ENCODE measurements at regions not wholly inside any gene's neighbourhood (a gene's known extent, or its start where the extent isn't known, plus 50 kb on each side); places are given as distances from the start of the nearest gene placed in this dataset.
"Not testable (repeated sequence)": the region's sequence is repeated elsewhere in the genome, so short reads cannot be mapped to it uniquely, and the experiment has no call there.

- Histone ChIP-seq H3K9ac (ENCODE audit: low read depth, low read length) (no peak overlapping the region), H3K4me3 (ENCODE audit: low read length) (no peak overlapping the region), H3K27me3 (ENCODE audit: control insufficient read depth, insufficient read depth, low read length) (peaks cover 44% of the 10 kb centered on the region), H3K36me3 (ENCODE audit: insufficient read depth, low read length) (no peaks in the 10 kb centered on the region), H3K4me2 (ENCODE audit: low read length) (no peak overlapping the region), H3K4me1 (ENCODE audit: control insufficient read depth, insufficient read depth, low read length) (no peaks in the 10 kb centered on the region), H3K9me3 (replicated peaks; ENCODE audit: low read length) (no peaks in the 10 kb centered on the region)
Measured at GRCh38 chr2:236993286-236993685, 92.4 kb upstream of the COPS8 start.

- H3K4me1 ChIP-seq (ENCODE audit: control insufficient read depth, insufficient read depth, low read length) = no peaks in the 10 kb centered on the region
- no peaks in the 10 kb centered on the region for H3K9me3 ChIP-seq (replicated peaks; ENCODE audit: low read length)
- no peak overlapping the region for H3K4me2 ChIP-seq (ENCODE audit: low read length)
- no peaks in the 10 kb centered on the region for H3K36me3 ChIP-seq (ENCODE audit: insufficient read depth, low read length)
- H3K27me3 ChIP-seq (ENCODE audit: control insufficient read depth, insufficient read depth, low read length) = peaks cover 33% of the 10 kb centered on the region
- H3K9ac ChIP-seq (ENCODE audit: low read depth, low read length) = no peak overlapping the region
- H3K4me3 ChIP-seq (ENCODE audit: low read length) = no peak overlapping the region
Measured at GRCh38 chr2:236994361-236994760, 91.3 kb upstream of the COPS8 start.

DNA sequence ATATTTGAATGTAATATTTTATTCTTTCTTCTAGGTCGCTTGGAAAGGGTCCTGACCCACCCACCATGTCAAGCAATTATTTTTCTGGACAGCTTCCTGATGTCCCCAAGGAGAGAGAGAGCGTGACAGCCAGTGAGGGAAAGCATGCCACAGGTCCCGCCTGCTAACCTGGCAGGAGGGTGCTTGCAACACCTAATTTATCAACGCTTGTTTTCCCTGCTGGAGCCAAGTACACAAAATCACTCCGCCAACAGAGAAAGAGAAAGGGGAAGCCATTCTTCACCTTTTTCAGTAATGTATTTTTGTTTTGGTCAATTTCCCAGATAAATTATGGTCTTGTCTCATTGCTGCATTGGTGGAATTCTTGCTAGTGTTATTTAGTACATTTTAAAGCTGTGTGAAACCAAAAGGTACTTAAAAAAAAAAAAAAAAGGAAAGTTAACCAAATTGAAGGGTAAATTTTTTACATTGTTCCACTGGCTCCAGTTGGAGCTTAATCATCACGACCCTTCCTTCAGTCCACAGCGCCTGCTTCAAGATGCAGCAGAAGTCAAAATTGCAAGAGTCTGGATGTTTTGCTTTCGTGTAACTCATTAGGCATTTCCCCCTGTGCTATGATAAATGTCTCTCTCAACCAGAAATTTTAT is 88.5 kb upstream of the COPS8 start:
- no peak overlapping the region for H3K9ac ChIP-seq (ENCODE audit: low read depth, low read length)
- H3K4me2 ChIP-seq (ENCODE audit: low read length) = no peak overlapping the region
- H3K27me3 ChIP-seq (ENCODE audit: control insufficient read depth, insufficient read depth, low read length) = peaks cover 21% of the 10 kb centered on the region
- no peak overlapping the region for H3K4me3 ChIP-seq (ENCODE audit: low read length)
- no peaks in the 10 kb centered on the region for H3K36me3 ChIP-seq (ENCODE audit: insufficient read depth, low read length)
- no peaks in the 10 kb centered on the region for H3K4me1 ChIP-seq (ENCODE audit: control insufficient read depth, insufficient read depth, low read length)
- no peaks in the 10 kb centered on the region for H3K9me3 ChIP-seq (replicated peaks; ENCODE audit: low read length)

DNA sequence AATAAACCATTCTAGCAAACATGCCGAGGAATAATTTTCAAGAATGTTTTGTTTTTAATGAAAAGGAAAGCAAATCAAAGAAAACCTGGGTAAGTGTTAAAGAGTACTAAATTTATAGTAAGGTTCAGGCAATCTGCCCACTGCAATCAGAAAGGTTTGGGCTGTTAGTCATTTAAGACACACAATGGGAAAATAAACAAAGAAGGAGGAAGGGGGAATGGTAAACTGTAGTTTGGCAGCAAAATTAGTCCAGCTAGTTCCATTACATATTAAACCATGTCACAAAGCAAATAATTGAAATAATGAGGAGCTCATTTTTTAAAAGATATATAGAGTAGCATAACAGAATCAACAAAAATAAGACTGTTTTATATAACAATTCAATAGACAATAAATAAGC is 87.5 kb upstream of the COPS8 start:
- Histone ChIP-seq H3K27me3 (ENCODE audit: control insufficient read depth, insufficient read depth, low read length) (peaks cover 16% of the 10 kb centered on the region), H3K36me3 (ENCODE audit: insufficient read depth, low read length) (no peaks in the 10 kb centered on the region), H3K9me3 (replicated peaks; ENCODE audit: low read length) (no peaks in the 10 kb centered on the region), H3K4me1 (ENCODE audit: control insufficient read depth, insufficient read depth, low read length) (no peaks in the 10 kb centered on the region), H3K4me3 (ENCODE audit: low read length) (no peak overlapping the region), H3K9ac (ENCODE audit: low read depth, low read length) (no peak overlapping the region), H3K4me2 (ENCODE audit: low read length) (no peak overlapping the region)

DNA sequence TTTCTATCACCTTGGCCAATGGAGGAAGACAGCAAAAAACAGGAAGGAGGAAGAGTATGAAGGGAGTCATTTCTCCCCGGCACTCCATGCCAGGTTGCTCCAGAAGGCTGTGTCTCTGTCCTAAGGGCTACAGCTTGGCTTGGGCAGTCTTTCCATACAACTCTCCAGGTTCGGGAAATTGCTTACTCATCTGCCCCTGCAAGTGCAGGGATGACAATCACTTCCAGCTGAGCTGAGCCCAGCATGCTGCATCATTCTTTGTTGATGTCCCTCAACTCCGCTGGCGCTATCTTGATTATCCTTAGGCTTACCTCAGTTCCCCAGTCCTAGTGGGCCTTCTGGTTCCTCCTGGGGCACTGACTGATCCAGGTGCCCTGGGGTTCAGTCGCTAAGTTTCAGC is 86.9 kb upstream of the COPS8 start:
- Histone ChIP-seq H3K27me3 (ENCODE audit: control insufficient read depth, insufficient read depth, low read length) (peaks cover 16% of the 10 kb centered on the region), H3K4me2 (ENCODE audit: low read length) (no peak overlapping the region), H3K9me3 (replicated peaks; ENCODE audit: low read length) (no peaks in the 10 kb centered on the region), H3K9ac (ENCODE audit: low read depth, low read length) (no peak overlapping the region), H3K4me1 (ENCODE audit: control insufficient read depth, insufficient read depth, low read length) (no peaks in the 10 kb centered on the region), H3K36me3 (ENCODE audit: insufficient read depth, low read length) (no peaks in the 10 kb centered on the region), H3K4me3 (ENCODE audit: low read length) (no peak overlapping the region)

DNA sequence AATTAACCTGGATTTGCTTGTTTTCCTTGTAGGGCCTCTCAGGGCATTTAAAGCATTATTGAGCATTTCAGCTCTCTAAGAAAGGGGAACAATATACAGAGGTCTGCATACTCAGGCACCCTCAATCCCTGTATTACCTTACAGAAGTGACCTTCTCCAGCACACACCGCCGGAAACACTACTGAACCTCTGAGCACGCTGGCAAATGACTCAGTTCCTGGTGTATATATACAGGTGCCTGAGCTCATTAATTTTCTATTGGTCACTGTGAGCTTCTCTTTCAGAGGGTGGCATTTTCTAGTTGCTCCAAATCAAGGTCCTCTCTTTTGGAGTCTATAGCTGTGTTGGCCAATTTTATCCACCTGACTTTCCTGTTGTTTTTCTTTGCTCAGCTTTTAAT is 85.2 kb upstream of the COPS8 start:
- H3K9ac ChIP-seq (ENCODE audit: low read depth, low read length) = no peak overlapping the region
- no peak overlapping the region for H3K4me3 ChIP-seq (ENCODE audit: low read length)
- H3K9me3 ChIP-seq (replicated peaks; ENCODE audit: low read length) = no peaks in the 10 kb centered on the region
- no peak overlapping the region for H3K4me2 ChIP-seq (ENCODE audit: low read length)
- H3K27me3 ChIP-seq (ENCODE audit: control insufficient read depth, insufficient read depth, low read length) = peaks cover 16% of the 10 kb centered on the region
- no peaks in the 10 kb centered on the region for H3K36me3 ChIP-seq (ENCODE audit: insufficient read depth, low read length)
- no peaks in the 10 kb centered on the region for H3K4me1 ChIP-seq (ENCODE audit: control insufficient read depth, insufficient read depth, low read length)

GRCh38 chr2:237005341-237005740 is 80.3 kb upstream of the COPS8 start:
- not testable (repeated sequence) for H3K4me1 ChIP-seq (ENCODE audit: control insufficient read depth, insufficient read depth, low read length); H3K4me3 ChIP-seq (ENCODE audit: low read length); H3K9me3 ChIP-seq (replicated peaks; ENCODE audit: low read length); H3K36me3 ChIP-seq (ENCODE audit: insufficient read depth, low read length); H3K27me3 ChIP-seq (ENCODE audit: control insufficient read depth, insufficient read depth, low read length); H3K4me2 ChIP-seq (ENCODE audit: low read length); H3K9ac ChIP-seq (ENCODE audit: low read depth, low read length)

- H3K4me3 ChIP-seq (ENCODE audit: low read length) = no peak overlapping the region
- peaks cover 4% of the 10 kb centered on the region for H3K27me3 ChIP-seq (ENCODE audit: control insufficient read depth, insufficient read depth, low read length)
- H3K36me3 ChIP-seq (ENCODE audit: insufficient read depth, low read length) = no peaks in the 10 kb centered on the region
- no peak overlapping the region for H3K4me2 ChIP-seq (ENCODE audit: low read length)
- no peaks in the 10 kb centered on the region for H3K9me3 ChIP-seq (replicated peaks; ENCODE audit: low read length)
- H3K4me1 ChIP-seq (ENCODE audit: control insufficient read depth, insufficient read depth, low read length) = no peaks in the 10 kb centered on the region
- no peak overlapping the region for H3K9ac ChIP-seq (ENCODE audit: low read depth, low read length)
Measured at GRCh38 chr2:237011206-237011795, 74.4 kb upstream of the COPS8 start.

- Histone ChIP-seq H3K4me3 (ENCODE audit: low read length) (no peak overlapping the region), H3K4me2 (ENCODE audit: low read length) (no peak overlapping the region), H3K4me1 (ENCODE audit: control insufficient read depth, insufficient read depth, low read length) (no peaks in the 10 kb centered on the region), H3K9ac (ENCODE audit: low read depth, low read length) (no peak overlapping the region), H3K9me3 (replicated peaks; ENCODE audit: low read length) (no peaks in the 10 kb centered on the region), H3K27me3 (ENCODE audit: control insufficient read depth, insufficient read depth, low read length) (peaks cover 4% of the 10 kb centered on the region), H3K36me3 (ENCODE audit: insufficient read depth, low read length) (no peaks in the 10 kb centered on the region)
Measured at GRCh38 chr2:237012004-237012403, 73.7 kb upstream of the COPS8 start.

DNA sequence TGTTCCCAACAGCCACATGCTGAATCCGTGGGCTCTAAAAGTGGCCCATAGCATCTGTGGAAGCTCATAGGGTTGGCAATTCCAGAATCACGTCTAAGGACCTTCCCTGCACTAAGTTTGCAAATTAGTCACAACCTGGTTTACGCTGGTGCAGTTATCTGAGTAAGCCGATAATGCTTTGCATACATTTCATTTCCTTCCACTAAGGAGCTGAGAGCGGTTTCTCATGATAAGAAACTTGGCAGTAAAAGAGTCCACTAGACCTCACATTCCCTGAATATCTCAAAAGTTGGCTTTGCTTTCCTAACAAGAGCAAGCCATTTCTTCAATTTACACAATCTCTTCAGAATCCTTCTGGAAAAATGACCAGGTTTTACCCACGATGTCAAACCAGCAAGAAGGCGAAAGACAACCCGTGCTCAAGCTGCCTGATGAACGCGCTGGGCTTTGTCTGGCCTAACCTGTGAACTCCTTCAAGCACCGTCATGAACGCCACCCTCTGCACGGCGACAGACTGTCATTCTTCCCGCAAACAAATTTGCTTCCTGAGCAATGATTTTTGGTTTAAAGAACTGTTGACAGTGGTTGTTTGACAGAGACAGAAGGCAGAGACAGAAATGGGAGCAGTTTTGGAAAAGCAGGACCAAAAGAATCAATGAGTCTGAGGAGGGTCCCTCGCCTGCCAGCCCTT is 73.0 kb upstream of the COPS8 start:
- Histone ChIP-seq H3K4me3 (ENCODE audit: low read length) (no peak overlapping the region), H3K9ac (ENCODE audit: low read depth, low read length) (no peak overlapping the region), H3K4me1 (ENCODE audit: control insufficient read depth, insufficient read depth, low read length) (no peaks in the 10 kb centered on the region), H3K36me3 (ENCODE audit: insufficient read depth, low read length) (no peaks in the 10 kb centered on the region), H3K27me3 (ENCODE audit: control insufficient read depth, insufficient read depth, low read length) (peaks cover 7% of the 10 kb centered on the region), H3K4me2 (ENCODE audit: low read length) (no peak overlapping the region), H3K9me3 (replicated peaks; ENCODE audit: low read length) (no peaks in the 10 kb centered on the region)

GRCh38 chr2:237016121-237016915 is 69.4 kb upstream of the COPS8 start:
- H3K4me2 ChIP-seq (ENCODE audit: low read length) = no peak overlapping the region
- no peaks in the 10 kb centered on the region for H3K4me1 ChIP-seq (ENCODE audit: control insufficient read depth, insufficient read depth, low read length)
- no peak overlapping the region for H3K4me3 ChIP-seq (ENCODE audit: low read length)
- no peak overlapping the region for H3K9ac ChIP-seq (ENCODE audit: low read depth, low read length)
- no peaks in the 10 kb centered on the region for H3K36me3 ChIP-seq (ENCODE audit: insufficient read depth, low read length)
- peaks cover 10% of the 10 kb centered on the region for H3K27me3 ChIP-seq (ENCODE audit: control insufficient read depth, insufficient read depth, low read length)
- H3K9me3 ChIP-seq (replicated peaks; ENCODE audit: low read length) = no peaks in the 10 kb centered on the region

Data from skeletal muscle satellite cell (primary cell).